ENCODE measurements at regions not wholly inside any gene's neighbourhood (a gene's known extent, or its start where the extent isn't known, plus 50 kb on each side); places are given as distances from the start of the nearest gene placed in this dataset.
A peak's percentile ranks its signal among the peaks of the same experiment; 100 is the strongest.
"Not testable (repeated sequence)": the region's sequence is repeated elsewhere in the genome, so short reads cannot be mapped to it uniquely, and the experiment has no call there.

- DNase-seq (ENCODE audit: low spot score): no peak
These were observed 101.8 kb upstream of the LARP1 start for GRCh38 chr5:154653418-154653763.

- DNase-seq (ENCODE audit: low spot score): no peak
These were observed 102.3 kb upstream of the LARP1 start for GRCh38 chr5:154652746-154653417.

GRCh38 chr5:154651795-154652194 is 103.4 kb upstream of the LARP1 start:
- DNase-seq (ENCODE audit: low spot score): not testable (repeated sequence)

GRCh38 chr5:154648706-154649105 is 106.5 kb upstream of the LARP1 start:
- no peak for DNase-seq (ENCODE audit: low spot score)

DNA sequence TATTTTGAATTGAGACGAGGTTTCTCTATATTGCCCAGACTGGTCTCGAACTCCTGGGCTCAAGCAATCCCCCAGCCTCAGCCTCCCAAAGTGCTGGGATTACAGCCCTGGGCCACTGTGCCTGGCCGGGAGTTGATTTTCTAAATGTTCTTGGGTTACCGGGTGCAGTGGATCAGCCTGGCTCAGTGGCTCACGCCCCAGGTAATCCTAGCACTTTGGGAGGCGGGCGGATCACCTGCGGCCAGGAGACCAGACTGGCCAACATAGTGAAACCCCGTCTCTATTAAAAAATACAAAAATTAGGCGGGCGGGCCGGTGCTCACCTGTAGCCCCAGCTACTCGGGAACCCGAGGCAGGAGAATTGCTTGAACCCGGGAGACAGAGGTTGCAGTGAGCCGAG is 106.9 kb upstream of the LARP1 start:
- DNase-seq (ENCODE audit: low spot score): no peak

GRCh38 chr5:154647761-154648145 is 107.4 kb upstream of the LARP1 start:
- no peak for DNase-seq (ENCODE audit: low spot score)

DNA sequence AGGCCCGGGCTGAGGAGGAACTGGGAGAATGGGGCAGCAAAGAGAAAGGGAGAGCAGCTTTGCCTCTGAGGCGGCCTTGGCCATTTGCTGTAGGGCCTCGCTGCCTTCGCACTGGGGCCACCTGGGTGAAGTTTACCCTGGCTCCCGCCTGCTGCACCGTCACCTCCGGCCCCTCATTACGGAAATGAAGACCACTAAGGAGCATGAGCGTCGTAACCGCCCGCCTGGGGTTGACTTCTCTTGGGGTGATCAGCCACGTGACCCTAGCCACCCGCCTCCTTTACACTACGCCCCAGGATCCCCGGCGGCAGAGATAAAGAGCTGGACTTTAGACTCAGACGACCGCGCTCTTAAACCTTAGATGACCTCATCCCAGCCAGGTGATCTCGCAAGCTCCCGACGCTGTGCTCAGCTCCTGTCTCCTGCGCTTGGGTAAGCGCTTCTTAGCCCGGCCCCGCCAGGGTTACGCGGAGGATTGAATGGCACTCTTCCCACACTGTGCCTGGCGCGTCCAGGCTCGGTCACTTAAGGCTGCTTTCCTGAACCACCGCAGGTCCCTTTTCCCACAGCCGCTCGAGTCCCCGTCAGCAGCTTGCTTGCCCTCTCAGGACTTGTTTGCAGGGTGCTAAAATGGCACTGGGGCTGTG is 107.9 kb upstream of the LARP1 start:
- peak; percentile 16 for DNase-seq (ENCODE audit: low spot score)

- no peak for DNase-seq (ENCODE audit: low spot score)
These were observed 108.4 kb upstream of the LARP1 start for GRCh38 chr5:154646745-154647113.

DNA sequence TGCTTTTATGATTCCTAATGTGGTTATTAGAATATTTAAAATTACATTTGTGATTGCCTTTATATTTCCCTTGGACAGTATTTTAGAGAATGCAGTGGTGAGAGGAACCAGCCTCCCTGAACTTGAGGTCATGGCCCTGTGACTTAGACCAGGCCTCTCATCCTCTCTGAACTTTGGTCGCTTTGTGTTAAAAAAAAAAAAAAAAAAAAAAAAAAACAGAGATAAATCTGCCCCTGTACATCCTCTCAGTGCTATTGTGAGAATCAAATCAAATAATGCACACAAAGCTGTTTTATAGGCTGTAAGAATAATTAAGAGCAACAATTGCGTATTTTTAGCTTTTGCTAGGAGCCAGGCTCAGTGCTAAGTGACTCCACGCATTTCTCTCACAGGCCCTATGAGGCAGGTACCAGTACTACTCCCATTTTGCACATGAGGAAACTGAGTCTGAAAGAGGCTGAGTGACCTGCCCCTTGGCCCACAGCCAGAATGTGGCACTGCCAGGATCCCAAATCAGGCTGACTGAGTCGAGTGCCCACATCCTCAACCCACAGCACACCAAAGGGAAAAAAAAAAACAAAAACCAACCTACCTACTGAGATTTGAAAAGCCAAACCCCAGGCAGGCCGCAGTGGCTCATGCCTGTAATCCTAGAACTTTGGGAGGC is 110.3 kb upstream of the LARP1 start:
- no peak for DNase-seq (ENCODE audit: low spot score)

- DNase-seq (ENCODE audit: low spot score): peak; percentile 35
These were observed 112.5 kb upstream of the LARP1 start for GRCh38 chr5:154642499-154643245.

- not testable (repeated sequence) for DNase-seq (ENCODE audit: low spot score)
These were observed 114.9 kb upstream of the LARP1 start for GRCh38 chr5:154640213-154640831.

- not testable (repeated sequence) for DNase-seq (ENCODE audit: low spot score)
These were observed 118.4 kb upstream of the LARP1 start for GRCh38 chr5:154636786-154637185.

GRCh38 chr5:154636271-154636670 is 118.9 kb upstream of the LARP1 start:
- DNase-seq (ENCODE audit: low spot score): not testable (repeated sequence)

DNA sequence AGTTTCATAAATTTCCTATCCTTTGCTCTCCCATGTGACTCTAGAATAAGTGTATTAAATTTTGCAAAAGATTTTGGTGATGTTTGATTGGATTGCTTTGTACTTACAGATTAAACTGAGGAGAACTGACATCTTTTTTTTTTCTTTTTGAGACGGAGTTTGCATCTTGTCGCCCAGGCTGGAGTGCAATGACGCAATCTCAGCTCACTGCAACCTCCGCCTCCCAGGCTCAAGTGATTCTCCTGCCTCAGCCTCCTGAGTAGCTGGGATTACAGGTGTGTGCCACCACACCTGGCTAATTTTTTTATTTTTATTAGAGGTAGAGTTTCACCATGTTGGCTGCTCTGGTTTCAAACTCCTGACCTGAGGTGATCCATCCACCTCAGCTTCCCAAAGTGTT is 121.4 kb upstream of the LARP1 start:
- not testable (repeated sequence) for DNase-seq (ENCODE audit: low spot score)

DNA sequence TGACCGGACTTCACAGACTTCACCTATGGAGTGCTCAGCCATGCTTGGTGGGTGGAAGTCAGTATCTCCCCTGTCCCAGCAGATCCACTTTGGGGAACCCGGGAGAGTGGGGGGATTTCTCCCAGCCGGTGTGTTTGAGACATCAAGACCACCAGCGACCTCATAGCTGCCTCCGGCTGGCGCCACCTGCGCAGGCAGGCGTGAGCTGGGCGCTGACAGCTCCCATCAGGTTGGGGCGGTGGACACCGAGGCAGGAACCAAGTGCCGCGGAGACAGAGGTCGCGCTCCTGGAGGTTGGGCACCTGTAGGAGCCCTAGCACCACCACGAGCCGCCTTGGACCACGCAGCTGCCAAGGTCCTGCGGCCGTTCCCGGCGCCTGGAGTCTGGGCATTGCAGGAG is 124.0 kb upstream of the LARP1 start:
- DNase-seq (ENCODE audit: low spot score): no peak

DNA sequence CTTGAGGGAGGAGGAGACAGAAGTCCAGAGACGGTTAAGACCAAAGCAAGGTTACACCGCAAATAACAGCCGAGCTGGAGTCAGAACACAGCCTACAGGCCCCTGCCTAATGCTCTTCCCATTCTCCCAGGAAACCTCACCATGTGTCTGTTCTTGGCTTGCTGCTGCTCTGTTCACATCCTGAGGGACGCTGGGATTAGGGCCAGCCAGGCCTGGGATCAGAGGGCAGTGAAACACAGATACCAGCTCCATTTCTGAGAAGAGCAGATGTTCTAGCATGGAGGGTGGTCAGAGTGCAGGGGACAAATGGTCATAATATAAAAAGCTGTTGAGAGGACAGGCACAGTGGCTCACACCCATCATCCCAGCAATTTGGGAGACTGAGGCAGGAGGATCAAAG is 124.8 kb upstream of the LARP1 start:
- no peak for DNase-seq (ENCODE audit: low spot score)

DNA sequence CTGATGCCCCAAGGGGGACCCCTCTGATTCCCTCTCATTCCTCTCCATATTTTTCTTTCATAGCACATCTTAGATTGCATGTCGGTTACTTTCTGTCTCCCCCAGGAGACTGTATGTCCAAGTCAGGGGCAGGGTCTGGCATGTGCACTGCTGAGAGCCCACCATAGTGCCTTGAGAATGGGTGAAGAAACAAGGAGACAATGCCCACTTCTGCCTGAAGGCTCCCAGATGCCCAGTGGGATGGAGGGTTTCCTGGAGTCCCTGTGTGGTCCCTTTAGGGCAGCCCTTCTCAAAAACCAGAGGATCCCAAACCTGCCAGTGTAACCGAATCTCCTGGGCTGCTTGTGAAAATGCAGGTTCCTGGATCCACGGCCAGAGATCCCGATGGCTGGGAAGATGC is 126.5 kb upstream of the LARP1 start:
- no peak for DNase-seq (ENCODE audit: low spot score)

- peak; percentile 82 for DNase-seq (ENCODE audit: low spot score)
These were observed 127.2 kb upstream of the LARP1 start for GRCh38 chr5:154627698-154628678.

GRCh38 chr5:154626876-154627557 is 128.2 kb upstream of the LARP1 start:
- DNase-seq (ENCODE audit: low spot score): no peak

DNA sequence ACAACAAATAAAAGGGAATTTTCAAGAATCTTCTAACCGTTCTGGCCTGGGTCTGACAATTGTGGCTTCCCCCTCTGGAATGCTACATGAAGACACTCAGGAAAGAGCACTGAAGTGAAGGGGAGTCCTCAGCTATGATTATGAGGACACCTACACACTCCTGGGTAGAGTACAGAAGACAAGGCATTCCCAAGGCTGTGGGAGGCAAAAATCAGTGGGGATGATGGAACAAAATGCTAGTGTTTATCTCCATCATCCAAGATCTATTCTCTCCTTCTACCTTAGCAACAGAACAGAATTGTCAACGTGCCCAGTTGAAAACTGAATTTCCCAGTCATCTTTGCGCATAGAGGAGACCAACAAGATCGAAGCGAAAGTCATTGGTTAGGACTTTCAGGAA is 130.1 kb upstream of the LARP1 start:
- DNase-seq (ENCODE audit: low spot score): no peak

DNA sequence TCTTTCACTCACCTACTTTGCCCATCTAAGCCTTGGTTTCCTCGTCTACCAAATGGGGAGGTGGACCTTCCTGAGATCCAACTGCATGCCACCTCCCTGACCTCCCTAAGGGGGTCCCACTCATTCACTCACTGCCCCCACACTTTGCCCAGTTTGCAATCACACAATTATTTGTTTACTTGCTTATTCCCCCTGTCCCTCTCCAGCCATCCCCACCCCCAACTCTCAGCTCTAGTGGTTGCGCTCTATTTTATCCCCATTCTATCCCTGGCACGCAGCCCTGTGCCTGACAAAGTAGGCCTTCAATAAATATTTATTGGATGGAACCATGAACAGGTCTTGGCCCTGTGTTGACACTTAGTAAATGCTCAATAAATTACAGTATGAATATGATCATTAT is 130.8 kb upstream of the LARP1 start:
- DNase-seq (ENCODE audit: low spot score): no peak

All from AG08395 (cell line).